Cardiac fibroblast (primary cell): ENCODE measurements at regions not wholly inside any gene's neighbourhood (a gene's known extent, or its start where the extent isn't known, plus 50 kb on each side); places are given as distances from the start of the nearest gene placed in this dataset.
"Not testable (repeated sequence)": the region's sequence is repeated elsewhere in the genome, so short reads cannot be mapped to it uniquely, and the experiment has no call there.

ENCODE experiments used
- DNase-seq, 2 donors: peaks; one replicate each; pipeline versions ENCODE4 v3.0.0 to v3.0.0-alpha.2; 2010; ENCODE audit warnings: low read depth in 2 of 2
- H3K4me3 ChIP-seq, 2 donors: replicated peaks in 1 of 2; 1 replicate in 1 of 2; 2 replicates in 1 of 2; pipeline ENCODE4 v1.5.1; 2011; ENCODE audit warnings: low read depth in 2 of 2, low read length in 2 of 2, mild to moderate bottlenecking in 2 of 2, moderate library complexity in 1 of 2
- TF ChIP-seq, protein P1 (sequence below): IDR thresholded peaks from one replicate; pipeline ENCODE4 v1.5.1; 2011; ENCODE audit warnings: low read depth, mild to moderate bottlenecking, low read length, inconsistent platforms

DNA sequence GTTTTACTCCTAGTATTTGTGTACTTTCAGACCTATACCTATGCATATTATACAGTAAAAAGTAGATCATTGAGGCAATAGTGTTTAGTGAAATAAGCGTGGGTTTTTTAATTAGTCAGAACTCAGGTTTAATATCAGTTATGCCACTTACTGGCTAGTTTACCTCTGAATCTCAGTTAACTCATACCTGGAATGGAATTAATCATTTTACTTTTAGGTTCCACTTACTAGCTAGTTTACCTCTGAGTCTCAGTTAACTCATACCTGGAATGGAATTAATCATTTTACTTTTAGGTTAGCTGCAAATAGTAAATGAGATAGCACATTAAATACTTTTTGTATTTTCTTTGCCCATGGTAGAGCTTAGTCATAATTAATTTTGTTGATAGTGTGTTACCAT is 475.7 kb downstream of the CCER1 start:
- DNase-seq = no peak
- TF ChIP-seq, protein P1, sequence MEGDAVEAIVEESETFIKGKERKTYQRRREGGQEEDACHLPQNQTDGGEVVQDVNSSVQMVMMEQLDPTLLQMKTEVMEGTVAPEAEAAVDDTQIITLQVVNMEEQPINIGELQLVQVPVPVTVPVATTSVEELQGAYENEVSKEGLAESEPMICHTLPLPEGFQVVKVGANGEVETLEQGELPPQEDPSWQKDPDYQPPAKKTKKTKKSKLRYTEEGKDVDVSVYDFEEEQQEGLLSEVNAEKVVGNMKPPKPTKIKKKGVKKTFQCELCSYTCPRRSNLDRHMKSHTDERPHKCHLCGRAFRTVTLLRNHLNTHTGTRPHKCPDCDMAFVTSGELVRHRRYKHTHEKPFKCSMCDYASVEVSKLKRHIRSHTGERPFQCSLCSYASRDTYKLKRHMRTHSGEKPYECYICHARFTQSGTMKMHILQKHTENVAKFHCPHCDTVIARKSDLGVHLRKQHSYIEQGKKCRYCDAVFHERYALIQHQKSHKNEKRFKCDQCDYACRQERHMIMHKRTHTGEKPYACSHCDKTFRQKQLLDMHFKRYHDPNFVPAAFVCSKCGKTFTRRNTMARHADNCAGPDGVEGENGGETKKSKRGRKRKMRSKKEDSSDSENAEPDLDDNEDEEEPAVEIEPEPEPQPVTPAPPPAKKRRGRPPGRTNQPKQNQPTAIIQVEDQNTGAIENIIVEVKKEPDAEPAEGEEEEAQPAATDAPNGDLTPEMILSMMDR = no peak
- no peak overlapping the region for H3K4me3 ChIP-seq

DNA sequence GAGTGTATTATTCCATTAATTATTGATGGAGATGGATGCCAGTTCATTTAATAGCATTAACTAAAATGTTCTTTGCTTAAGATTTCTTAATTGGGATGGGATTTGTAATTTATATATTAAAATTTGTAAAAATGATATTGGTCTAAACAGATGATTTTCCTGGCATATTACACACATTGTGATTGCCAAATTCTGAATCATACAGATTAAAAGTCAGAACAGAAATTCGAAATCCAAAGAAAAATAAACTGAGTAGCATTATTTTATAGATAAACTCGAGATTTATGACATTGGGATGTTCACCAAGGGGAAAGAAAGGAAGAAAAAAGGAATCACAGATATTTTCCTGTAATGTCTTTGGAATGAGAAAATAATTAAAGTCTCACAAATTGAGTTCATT is 481.1 kb downstream of the CCER1 start:
- H3K4me3 ChIP-seq = no peak overlapping the region
- TF ChIP-seq, protein P1 = no peak
- peak in 1 of 2 donors; percentile 1 for DNase-seq

DNA sequence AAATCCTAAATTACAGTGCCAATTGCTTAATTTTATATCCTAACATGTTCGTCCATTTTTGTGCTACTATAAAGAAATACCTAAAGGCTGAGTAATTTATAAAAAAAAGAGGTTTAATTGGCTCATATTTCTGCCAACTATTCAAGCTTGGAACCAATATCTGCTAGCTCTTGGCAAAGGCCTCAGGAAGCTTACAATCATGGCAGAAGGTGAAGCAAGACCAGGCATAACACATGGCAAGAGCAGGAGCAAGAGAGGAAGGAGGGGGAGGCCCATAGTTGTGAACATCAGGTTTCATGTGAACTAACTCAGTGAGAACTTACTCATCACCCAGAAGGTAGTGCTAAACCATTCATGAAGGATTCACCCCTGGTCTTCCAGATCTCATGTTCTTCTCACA is 494.3 kb downstream of the CCER1 start:
- DNase-seq = peak; percentile 32 to 50
- H3K4me3 ChIP-seq = no peak overlapping the region
- TF ChIP-seq, protein P1 = no peak

DNA sequence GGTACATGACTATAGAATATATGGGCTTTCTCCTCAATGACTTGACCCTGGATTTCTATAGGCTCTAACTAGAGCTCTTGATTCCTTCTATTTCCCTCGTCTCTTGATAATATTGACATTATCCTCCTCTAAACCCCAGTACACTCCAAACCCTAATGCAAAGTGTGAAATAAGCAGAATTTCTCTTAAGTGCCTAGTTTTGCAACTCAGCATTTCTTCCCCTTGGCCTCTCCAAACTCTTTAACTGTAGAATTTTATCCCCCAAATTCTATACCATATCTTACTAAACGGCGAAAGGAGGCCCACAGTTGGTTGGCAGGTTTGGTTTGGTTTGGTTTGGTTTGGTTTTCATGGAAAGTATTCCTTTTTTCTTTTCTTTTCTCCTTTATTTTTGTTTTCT is 498.7 kb downstream of the CCER1 start:
- TF ChIP-seq, protein P1 = no peak
- H3K4me3 ChIP-seq = no peak overlapping the region
- DNase-seq = no peak

DNA sequence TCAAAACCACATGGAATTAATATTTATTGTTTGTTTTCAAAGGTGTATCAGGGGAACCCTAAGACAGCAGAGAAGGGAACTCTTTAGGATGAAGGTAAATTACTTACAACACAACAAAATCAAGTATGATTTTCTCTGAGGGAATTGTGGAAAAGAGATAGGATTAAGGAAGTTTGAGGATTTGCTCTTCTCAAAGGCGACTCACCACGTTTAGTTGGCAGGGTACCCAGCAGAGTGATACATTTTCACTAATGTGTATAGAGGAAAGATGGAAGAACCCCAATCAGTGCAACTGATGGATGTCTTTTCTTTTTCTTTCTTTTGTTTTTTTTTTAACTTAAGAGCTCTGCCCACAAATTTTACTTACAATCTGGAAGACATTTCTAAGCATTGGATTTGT is 499.2 kb downstream of the CCER1 start:
- TF ChIP-seq, protein P1 = no peak

DNA sequence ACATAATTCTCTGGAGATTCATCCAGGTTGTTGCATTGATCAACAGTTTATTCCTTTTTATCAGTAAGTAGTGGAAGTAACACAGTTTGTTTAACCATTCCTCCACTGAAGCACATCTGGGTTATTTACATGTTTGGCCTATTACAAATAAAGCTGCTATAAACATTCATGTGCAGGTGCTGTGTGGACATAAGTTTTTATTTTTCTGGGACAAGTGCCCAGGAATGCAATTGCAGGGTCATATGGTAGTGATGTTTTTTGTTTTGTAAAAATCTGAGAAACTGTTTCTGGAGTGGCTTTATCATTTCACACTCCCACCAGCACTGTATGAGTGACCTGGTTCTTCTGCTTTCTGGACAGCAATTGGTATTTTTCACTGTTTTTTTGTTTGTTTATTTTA is 505.4 kb downstream of the CCER1 start:
- TF ChIP-seq, protein P1 = no peak
- no peak overlapping the region for H3K4me3 ChIP-seq
- DNase-seq = peak in 1 of 2 donors; percentile 29

More for the DNA sequence above, 499.2 kb downstream of the CCER1 start:
- no peak overlapping the region for H3K4me3 ChIP-seq
- DNase-seq = no peak

DNA sequence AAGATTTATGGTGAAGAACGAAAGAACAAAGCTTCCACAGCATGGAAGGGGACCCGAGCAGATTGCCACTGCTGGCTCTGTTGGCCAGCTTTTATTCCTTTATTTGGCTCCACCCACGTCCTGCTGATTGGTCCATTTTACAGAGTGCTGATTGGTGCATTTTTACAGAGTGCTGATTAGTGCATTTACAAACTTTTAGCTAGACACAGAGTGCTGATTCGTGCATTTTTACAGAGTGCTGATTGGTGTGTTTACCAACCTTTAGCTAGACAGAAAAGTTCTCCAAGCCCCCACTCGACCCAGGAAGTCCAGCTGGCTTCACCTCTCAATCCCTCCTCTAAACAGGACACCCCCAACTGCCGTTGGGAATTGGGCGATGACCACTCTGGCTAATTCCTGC is 511.5 kb downstream of the CCER1 start:
- not testable (repeated sequence) for DNase-seq, H3K4me3 ChIP-seq
